Stimulated activated CD4-positive, alpha-beta T cell treated with anti-CD3 and anti-CD28 coated beads, Interleukin-12 subunit alpha, Interleukin-12 subunit beta, amount 100 ng/mL, for 48 hours (primary cell): ENCODE measurements at regions not wholly inside any gene's neighbourhood (a gene's known extent, or its start where the extent isn't known, plus 50 kb on each side); places are given as distances from the start of the nearest gene placed in this dataset.
"Not testable (repeated sequence)": the region's sequence is repeated elsewhere in the genome, so short reads cannot be mapped to it uniquely, and the experiment has no call there.

Experiments
- DNase-seq, 3 donors: peaks; one replicate each; pipeline ENCODE4 v3.0.0-alpha.2; 2020; ENCODE audit warnings: low read depth in 2 of 3, low spot score in 1 of 3

DNA sequence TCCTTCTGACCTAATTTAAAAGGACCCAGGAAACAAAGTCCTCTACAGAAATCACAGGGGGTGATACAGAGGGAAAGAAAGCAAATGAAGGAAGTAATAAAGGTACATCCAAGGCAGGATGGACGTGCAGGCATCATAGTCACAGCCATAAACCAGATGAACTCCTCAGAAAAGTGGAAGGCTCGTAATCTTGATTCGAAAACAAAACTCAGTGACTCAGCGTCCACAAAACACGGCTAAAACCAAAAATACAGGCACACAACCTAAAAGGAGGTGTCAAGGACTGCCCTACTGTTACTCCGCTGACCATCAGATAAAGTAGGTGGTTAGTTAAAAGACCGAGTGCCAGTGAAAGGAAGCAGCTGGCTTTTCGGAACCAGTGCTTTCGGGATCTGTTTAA lies 81.5 kb downstream of the TRIM69 start:
- DNase-seq = not testable (repeated sequence)

DNA sequence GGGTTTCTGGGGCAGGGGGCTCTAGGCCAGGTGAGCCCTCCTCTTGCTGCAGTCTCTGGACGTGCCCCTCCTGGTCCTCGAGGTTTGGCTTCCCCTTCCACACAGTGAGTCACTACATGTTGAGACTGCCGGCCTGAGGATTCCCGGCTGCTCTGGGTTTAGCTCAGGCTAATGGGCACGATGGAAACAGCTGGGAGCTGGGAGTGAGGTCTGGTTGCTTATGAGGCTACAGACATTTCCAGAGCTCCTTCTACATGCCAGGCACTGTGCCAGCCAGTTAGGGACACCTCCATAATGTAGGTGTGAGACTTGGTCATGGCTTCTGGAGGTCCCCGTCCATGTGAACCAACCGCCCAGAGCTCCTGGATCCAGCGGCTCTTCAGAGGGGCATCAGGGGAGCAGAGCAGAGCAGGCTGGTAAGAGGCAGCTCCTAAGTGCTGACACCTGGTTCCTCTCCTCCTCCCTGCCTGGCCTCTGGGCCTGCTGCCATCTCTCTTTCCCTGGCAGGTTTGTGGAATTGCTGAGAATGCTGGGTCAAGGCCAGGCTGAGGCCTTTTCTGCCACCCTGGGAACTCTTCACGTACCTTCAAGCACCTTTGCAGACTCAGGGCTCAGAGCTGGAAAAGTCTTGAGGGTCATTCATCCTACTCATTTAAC lies 83.1 kb downstream of the TRIM69 start:
- DNase-seq = not testable (repeated sequence)

GRCh38 chr15:44820535-44820934 lies 84.2 kb downstream of the TRIM69 start:
- not testable (repeated sequence) for DNase-seq

GRCh38 chr15:44820967-44821366 lies 84.6 kb downstream of the TRIM69 start:
- DNase-seq = not testable (repeated sequence)

- DNase-seq = not testable (repeated sequence)
Measured at GRCh38 chr15:44824277-44825145, 88.2 kb downstream of the TRIM69 start.

GRCh38 chr15:44826583-44826982 lies 90.3 kb downstream of the TRIM69 start:
- not testable (repeated sequence) for DNase-seq

DNA sequence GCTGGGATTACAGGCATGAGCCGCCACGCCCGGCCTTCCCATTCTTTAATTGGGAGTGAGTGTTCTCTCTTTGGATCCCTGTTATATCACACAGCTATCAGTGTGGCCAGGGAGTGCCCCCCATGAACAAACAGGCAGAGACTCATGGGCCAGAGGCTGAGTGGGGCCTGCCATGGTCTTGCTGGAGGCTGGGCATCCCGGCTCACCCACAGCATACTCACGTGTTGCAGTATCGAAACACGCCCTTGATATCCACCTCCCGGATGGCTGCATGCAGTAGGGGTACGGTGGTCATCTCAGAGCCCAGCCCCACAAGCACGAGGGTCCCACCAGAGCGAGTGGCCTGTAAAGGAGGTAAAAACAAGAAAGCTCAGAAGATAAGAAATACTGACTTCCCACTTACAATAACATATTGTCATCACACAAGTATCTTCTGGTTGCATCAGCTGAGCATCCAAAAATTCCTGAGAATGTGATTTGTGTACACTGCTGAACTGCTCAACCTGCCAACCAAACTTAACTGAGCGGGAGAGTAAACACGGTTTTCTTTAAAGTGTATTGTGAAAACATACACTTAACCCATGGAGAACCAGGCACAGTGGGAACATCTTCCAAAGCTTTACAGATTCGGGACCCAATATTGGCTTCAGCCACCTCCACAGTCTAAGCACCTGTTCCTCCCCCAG lies 92.0 kb downstream of the TRIM69 start:
- DNase-seq = not testable (repeated sequence)

- not testable (repeated sequence) for DNase-seq
Measured at GRCh38 chr15:44829150-44829549, 92.8 kb downstream of the TRIM69 start.

DNA sequence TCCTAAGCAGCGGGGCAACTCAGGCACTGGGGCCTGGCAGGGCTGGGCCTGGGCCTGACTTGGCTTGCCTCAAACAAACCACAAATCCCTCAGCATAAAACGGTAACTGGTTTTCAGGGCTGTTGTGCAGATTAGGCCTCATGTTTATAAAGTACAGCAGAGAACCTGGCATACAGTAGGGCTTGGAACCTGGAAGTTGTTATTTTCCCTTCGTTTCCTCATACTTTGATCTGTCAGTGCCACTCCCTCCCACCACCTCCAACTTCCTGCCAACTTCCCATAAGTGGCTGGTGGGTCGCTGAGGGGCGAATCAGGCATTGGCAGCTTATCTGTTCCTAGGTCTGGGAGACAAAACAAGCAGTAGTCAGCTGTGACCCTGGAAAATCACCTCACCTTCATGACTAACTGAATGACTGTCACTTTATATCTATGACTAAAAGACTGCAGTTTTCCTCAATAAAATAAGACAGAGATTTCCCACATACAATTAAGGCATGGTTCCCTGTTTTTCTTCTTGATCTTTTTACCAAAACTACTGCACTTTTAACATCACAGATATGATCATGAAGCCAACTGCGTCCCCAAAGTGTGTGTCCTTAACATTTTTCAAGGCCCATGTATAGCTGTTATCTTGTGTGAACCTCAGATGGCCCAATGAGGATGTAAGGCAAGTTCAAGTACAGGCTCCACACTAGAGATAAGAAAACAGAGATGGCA lies 94.5 kb downstream of the TRIM69 start:
- DNase-seq = not testable (repeated sequence)

DNA sequence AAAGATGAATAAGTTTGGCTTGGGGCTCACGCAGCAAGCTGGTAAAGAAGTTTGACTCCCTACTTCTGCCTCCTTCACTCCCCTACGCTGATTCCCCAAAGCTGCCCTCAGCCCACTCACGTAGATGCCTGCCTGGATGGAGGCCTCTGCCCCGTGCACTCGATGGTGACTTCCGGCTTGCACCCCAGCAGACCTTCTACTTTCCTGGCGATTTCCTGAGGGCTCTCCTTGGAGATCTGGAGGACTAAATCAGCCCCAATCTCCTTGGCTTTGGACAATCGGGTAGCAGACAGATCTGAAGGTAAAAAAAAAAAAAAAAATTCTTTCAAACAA lies 95.0 kb downstream of the TRIM69 start:
- DNase-seq = not testable (repeated sequence)

GRCh38 chr15:44832133-44832532 lies 95.8 kb downstream of the TRIM69 start:
- DNase-seq = not testable (repeated sequence)

- not testable (repeated sequence) for DNase-seq
Measured at GRCh38 chr15:44833081-44833480, 96.8 kb downstream of the TRIM69 start.

GRCh38 chr15:44833761-44834160 lies 97.4 kb downstream of the TRIM69 start:
- not testable (repeated sequence) for DNase-seq

DNA sequence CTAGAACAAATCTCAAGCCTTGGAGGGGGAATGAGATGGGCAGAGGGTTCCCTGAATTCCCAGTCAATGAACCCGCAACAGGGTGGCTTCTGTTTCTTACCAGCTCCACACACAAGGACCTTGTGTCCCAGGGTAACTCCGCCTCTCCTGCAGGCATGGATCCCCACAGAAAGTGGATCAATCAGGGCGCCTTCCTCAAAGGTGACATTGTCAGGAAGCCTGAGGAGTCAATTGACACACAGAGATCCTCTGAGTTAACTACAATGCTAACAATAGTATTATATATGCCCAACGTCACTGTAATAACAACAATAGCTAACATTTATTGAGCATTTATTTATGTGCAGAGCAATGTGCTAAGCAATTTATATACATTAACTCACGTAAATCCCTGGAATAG lies 98.8 kb downstream of the TRIM69 start:
- DNase-seq = not testable (repeated sequence)

DNA sequence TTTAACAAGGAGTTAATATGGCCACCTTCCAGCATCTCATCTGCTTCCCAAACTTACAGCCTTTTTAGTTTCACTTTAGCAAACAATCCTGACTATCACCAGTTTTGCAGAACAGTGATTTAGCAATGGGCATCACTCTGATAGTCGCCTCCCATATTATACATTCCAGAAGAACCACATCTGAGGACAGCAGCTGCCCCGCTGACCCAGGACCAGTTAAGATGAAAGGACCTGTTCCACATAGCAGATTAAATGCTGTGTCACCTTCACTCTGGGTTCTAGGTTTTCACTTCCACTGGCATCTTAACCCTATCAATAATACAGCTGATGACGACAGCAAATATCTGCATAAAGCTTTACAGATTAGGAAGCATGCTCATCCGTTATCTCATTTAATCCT lies 99.8 kb downstream of the TRIM69 start:
- DNase-seq = no peak

- not testable (repeated sequence) for DNase-seq
Measured at GRCh38 chr15:44838929-44839328, 102.6 kb downstream of the TRIM69 start.

DNA sequence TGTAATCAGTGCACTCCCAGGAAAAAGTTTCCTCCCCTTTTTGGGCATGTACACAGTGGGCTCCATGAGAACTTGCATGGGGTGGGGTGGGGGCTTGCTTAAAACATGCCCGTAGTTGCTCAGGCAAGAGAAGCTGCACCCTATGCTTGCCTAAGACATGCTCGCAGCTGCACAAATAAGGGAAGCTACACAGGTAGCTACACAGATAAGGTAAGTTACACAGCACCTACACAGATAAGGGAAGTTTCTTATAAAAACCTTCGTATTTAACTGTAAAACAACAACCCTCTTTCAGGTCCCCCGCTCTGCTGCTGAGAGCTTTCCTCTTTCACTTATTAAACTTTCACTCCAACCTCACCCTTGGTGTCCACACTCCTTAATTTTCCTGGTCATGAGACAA lies 105.4 kb downstream of the TRIM69 start:
- not testable (repeated sequence) for DNase-seq

DNA sequence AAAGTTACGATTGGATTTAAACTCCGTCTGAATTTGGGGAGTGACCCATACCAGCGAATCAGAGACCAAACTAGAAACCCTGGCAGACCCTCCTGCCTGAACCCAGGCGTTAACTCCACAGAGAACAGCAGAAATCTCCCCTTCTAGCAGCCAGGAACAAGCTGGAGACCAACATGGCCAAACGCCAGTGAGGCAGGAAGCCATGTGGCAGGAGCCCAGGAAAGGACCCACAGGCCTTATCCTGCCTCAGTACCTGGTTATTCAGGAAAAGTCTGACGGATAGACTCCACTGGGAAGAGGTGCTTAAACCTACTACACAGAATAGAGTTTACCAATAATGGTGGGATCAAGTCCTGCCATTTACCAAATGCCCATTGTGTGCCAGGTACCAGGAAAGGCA lies 106.6 kb downstream of the TRIM69 start:
- DNase-seq = not testable (repeated sequence)

DNA sequence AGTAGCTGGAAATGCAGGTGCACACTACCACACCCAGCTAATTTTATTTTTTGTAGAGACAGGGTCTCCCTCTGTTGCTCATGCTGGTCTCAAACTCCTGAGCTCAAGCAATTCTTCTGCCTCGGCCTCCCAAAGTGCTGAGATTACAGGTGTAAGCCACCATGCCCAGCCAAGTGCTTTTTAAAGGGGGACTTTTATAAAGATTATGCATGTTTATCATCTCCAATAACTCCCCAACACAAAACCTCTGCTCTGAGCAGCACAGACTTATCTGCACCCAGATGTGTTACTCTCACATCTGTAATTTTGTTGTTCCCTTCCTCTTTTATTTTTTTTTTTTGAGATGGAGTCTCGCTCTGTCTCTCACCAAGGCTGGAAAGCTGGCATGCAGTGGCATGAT lies 108.6 kb downstream of the TRIM69 start:
- not testable (repeated sequence) for DNase-seq

DNA sequence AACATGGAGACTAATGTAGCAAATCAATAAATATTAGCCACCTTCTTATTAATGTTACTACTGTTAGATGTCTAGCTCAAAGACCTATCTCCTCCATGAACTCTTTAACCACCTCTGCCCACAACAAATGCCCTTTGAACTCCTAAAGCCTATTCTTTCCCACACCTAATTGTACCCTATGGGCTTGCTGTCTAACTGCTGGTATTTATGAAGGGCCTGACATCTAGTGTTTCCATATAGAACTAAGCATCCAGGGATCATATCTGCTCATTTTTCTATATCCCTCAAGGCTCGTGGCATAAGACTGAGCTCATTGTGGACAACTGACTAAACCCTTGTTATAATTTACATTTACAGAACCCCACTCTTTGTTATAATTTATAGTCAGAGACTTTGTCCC lies 109.8 kb downstream of the TRIM69 start:
- DNase-seq = not testable (repeated sequence)

GRCh38 chr15:44847555-44847954 lies 108.9 kb upstream of the TERB2 start:
- not testable (repeated sequence) for DNase-seq
